HG03025 (cell line): ENCODE measurements at regions not wholly inside any gene's neighbourhood (a gene's known extent, or its start where the extent isn't known, plus 50 kb on each side); places are given as distances from the start of the nearest gene placed in this dataset.

Experiments used
- ATAC-seq: cut with Tn5 transposase; IDR thresholded peaks from one replicate; pipeline ENCODE4 v1.9.1; 2021; ENCODE audit warnings: mild to moderate bottlenecking, moderate library complexity; ENCODE audit not compliant: unreplicated experiment, low FRiP score

DNA sequence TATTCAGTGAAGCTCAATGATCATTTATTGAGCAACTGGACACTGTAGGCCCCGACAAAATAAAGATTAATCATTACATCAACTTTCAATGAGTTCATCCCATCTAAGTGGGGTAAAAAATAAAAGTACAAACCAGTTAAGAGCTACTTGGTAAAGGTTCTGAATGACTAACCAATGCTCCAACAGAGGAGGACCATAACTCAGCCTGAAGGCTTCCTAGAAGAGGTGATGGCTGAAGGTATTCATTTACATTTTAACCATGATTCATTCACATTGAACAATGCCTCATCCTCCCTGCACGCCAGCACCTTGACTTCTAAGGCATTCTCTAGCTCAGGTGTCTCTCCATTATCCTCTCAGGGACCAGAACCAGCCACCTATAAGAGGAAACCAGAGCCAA, 201.4 kb downstream of the ZNF462 start:
- no peak for ATAC-seq

DNA sequence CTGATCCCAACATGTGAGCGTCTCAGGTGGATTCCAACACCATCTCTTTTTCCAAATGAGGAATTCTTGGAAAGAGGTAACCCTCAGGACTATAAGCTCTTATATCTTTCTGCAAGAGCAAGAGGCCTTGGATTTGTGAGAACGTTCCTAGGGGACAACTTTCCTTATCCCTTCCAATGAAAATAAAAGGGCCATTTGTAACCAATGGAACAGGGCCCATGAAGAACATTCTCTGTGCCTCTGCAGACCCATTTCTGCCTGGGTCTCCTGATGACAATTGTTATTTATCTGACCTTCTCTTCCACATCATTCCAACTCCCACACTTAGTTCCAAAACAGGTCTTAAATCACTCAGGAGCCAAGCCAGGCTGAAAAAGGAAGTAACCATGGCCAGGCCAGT, 202.6 kb downstream of the ZNF462 start:
- ATAC-seq: no peak

DNA sequence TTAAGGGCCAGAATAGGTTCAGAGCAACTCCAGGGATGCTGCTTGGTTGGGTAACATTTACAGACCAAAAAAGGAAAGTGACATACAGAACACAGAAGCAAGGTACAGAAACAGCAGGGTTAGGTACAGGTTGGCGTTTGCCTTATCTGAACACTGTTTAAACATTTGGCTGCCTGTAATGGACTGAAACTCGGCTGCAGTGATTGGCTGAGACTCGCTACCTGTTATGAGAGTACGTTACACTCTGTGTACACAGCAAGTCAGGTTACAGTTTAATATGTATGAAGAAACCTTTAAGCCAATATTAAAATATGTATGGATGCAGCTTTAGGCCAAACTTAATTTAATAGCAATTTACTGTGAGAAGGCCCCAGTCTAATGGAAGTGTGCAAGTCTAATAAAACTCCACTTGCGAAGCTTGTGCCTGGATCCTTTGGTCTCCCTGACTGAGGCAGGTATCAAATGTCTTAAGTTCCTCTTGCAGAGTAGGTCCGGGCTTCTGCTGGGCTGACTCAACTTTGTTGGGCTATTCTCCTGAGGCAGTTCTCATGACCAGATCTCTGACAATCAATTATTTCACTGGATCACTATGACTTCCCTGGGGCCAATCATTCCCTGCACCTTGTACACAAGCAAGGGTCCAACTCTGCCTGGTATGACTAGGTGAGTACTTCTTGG, 204.9 kb downstream of the ZNF462 start:
- no peak for ATAC-seq

DNA sequence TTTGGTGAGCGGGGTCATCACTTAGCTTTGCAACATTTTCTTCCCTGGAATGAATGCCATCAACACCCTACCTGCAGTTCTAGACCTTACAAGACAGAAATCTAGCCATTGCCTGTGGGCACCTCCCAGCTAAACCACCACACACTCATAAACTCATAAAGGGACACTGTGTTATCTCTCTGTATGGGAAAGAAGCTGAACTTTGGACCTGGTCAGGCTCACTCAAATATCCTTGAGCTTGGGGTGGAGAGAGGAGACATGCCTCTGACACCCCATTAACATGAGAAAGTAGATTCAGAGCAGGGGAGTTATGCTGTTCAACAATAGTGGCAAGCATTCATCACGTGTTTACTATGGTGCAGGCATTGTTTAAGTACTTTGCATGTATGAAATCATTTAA, 205.6 kb downstream of the ZNF462 start:
- no peak for ATAC-seq

DNA sequence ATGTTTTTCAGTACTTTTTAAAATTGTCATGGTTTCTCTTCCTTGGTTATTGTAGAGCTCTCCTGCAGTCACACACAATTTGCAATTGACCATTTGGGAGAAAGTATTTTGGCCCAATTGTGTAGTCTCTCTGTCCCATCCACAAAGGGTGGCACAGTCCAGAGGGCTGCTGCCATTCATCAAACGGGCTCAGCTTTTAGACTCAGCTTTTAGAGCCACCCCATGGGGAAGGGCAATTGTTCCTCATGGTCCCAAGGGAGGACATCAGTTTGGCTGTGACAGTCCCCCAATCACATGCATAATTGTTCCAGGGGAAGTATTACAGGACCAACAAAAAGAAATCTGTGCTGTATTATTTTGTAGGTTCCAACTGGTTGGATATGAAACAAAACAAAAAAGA, 207.6 kb downstream of the ZNF462 start:
- ATAC-seq: no peak

DNA sequence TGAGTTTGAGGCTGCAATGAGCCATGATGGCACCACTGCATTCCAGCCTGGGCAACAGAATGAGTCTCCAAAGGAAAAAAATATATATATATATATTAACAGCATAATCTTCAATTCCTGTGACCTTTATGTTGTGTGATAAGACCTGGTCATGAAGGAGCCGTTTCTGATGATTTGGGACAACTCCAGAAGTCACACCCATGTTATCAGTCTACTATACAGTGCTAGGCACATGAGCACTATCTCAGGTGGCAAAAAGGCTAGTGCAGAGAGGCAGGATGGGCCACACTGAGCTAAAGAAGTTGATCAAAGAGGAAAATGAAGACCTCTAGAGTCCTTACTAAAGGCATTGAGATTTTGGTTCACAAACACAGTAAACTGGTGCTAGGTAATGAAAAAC, 205.0 kb upstream of the RAD23B start:
- ATAC-seq: no peak

DNA sequence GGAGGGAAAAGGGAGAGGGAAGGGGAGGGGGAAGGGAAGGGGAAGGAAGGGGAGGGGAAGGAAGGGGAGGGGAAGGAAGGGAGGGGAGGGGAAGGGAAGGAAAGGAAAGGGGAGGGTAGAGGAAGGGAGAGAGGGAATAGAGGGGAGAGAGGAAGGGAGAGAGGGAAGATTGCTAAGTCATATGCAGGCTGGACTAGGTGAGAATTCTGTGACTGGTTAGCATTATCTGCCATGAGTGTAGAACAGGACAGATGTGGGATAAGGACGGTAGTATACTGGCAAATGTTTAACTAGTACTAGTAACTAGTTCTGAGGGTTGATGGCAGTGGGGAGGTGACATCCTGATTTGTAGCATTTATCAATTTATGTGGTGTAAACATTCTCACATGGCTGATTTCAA, 203.5 kb upstream of the RAD23B start:
- no peak for ATAC-seq

DNA sequence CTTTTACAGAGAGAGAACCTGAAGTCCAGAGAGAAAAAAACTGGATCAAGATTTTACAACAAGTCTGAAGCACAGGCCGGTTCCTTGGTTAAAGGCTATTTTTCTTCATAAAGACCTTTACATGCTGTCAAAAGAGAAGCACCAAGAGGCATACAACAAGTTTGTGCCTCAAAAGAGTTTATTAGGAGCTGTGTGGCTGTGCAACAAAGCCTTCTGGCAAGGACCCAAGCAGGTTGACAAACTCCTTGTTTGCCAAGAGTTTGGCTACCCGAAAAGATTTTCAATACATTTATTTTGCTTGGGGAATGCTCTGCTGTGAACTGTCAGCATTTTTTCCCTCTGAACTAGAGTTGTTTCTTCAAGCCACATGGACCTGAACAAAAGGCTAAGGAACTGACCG, 202.9 kb upstream of the RAD23B start:
- ATAC-seq: no peak

DNA sequence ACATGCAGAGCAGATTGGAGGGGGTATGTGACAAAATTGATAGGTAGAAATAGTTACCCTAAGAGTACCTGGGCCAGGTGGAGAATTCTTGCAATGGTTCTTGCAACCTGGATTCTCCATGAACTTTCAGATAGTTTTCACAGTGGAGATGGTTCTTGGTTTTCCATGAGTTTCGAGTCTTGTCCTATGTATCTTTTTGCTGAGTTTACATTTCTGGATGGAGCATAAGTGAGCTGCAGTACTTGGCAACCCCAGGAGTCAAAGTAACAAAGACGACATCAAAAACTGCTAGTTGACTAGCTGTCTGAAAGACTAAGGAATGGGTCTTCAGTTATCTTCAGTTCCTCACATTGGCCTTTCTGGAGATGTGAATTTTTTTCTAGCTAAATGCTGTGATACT, 196.6 kb upstream of the RAD23B start:
- ATAC-seq: no peak

DNA sequence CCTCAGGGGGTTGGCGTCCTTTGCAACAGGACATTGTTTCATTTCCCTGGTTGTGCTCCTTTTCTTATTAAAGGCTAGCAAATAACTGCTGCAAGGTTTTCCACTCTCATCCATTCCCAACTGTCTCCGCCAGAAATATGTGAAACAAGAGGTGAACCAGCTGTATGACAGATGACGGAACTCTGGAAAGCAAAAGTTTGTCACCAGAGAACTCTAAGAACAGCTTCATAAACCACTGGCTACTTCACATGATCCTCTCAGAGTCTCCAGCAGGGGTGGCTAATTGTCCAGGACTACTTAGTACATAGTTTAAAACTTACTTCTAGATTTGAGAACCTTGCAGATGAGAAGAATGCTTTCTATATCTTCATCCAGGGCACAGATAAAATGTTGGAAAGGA, 195.9 kb upstream of the RAD23B start:
- ATAC-seq: no peak

DNA sequence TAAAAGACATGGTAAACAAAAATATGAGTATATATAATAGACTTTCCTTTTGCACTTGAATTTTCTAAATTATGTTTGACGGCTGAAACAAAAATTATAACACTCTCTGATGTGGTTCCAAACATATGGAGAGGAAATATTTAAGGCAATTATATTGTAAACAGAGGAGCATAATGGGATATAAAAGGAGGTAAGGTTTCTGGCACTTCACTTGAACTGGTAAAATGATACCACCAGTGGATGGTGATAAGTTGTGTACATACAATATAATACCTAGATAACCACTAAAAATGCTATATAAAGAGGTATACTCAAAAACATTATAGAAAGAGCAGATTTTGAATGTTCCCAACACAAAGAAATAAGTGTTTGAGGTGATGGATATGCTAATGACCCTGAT, 192.9 kb upstream of the RAD23B start:
- no peak for ATAC-seq

DNA sequence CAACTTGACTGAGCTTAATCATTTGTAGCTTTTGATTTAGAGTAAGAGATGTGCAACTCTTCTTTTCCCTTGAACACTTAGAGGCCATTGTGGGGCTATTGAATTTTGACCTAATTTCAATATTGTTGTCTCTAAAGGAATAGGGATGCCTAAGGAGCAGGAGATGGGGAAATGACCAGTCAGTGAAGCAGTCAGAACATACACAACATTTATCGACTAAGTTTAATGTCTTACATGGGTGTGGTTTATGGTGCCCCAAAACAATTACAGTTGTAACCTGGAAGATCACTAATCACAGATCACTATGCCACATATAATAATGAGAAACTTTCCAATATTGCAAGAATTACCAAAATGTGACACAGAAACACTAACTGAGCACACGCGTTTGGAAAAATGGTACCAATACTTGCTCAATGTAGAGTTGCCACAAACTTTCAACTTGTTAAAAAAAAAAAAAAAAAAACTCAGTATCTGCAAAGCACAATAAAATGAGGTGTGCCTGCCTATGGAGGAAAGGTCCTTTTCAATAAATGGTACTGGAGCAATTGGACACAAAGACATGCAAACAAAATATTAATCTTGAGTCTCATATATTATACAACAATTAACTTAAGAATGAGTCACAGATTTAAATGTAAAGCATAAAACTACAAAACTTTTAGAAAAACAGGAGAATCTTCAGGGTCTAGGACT, 189.6 kb upstream of the RAD23B start:
- no peak for ATAC-seq

DNA sequence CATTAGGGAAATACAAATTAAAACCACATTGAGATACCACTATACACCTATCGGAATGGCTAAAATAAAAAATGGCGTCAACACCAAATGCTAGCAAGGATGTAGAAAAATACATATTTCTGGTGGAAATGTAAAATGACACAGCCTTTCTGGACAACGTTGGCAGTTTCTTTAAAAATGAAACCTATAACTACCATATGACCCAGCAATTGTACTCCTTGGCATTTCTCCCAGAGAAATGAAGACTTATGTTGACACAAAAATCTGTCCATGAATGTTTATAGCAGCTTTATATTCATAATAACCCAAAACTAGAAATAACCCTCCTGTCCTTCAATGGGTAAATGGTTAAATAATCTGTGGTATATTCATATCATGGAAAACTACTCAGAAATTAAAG, 188.7 kb upstream of the RAD23B start:
- no peak for ATAC-seq

DNA sequence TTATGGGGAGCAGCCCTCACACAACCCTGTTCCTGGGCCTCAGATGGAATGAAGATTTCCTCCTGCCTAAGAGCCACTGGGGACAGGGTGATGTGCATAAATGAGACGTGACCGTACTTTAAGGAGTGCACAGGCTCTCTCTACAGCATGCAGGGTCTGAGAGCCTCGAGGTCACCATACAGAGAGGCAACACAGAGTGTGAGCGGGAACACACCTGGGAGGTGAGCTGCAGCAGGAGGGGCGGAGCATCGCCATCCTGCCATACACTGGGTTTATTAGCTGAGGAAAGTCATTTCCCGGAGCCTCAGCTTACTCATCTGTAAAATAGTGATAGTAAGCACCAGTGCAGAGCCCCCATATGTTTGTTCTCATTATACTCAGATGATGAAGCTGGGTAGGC, 182.5 kb upstream of the RAD23B start:
- no peak for ATAC-seq

DNA sequence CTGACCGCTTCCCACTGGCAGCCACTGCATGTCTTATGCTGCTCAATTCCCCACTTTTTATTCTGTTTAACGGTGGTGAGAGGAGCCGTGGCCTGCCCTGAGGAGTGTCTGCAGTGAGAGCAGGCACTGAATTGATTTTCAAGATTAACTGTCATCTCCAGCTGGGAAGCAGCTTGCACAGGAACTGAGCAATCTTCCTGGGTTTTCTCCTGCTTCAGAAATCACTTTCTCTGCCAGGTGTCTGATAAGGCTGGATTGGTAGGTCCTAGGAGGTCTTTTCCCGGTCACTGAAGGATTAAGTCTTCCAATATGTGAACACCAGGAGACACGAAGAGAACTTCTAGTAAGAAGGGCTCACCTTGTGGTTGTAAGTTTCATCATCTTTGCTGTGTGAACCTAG, 181.1 kb upstream of the RAD23B start:
- no peak for ATAC-seq

DNA sequence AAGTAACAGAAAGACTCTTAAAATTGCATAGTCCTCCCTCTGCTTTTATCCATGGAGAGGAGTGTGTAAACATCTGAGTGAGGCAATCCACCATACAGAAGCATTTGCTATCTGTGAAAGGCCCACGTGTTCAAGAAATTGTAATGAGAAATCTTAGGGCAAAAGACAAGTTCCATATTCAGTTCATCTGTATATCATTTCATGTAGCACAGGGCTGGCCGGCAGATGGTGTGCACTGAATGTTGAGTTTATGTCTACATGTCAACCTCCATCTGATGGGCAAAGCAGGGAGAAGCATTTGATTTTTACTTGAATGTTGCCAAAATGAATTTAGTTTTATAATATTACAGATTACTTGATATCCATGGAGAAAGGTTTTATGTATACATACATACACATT, 179.5 kb upstream of the RAD23B start:
- no peak for ATAC-seq

DNA sequence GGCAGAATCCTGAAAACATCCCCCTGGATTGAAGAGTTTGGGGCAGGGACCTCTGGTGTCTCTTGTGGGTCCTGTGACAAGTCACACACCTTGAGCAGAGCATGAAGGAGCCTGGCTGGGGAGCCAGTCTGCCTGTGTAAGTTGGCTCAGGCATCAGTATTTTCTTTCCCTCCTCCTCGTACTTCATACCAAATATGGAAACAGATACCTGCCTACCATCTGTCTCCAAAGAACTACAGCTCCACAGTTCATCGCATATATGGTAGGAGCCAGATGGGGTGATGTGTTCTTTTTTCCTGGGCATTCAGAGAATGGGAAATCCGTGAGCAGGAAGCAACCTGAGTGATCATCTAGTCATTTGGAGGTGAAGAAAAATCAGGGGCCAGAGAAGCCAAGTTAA, 177.3 kb upstream of the RAD23B start:
- no peak for ATAC-seq

DNA sequence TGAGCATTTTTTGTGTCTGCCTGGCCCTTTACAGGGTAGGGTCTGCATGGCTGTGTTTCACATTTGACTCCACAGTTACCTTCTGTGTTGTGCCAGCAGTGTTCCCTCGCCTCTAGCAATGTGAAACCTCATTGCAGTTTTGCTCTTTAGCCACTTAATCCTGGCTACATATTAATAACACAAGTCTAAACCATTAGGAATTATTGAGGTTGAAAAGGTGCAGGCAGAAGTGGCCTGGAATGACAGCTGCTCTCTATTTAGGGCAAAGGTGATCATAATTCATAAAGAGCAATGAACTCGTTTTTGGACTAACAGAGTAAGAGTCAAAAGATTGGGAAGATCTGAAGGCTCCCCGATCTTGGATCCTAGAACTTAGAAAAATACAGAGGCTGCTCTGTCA, 176.7 kb upstream of the RAD23B start:
- no peak for ATAC-seq

DNA sequence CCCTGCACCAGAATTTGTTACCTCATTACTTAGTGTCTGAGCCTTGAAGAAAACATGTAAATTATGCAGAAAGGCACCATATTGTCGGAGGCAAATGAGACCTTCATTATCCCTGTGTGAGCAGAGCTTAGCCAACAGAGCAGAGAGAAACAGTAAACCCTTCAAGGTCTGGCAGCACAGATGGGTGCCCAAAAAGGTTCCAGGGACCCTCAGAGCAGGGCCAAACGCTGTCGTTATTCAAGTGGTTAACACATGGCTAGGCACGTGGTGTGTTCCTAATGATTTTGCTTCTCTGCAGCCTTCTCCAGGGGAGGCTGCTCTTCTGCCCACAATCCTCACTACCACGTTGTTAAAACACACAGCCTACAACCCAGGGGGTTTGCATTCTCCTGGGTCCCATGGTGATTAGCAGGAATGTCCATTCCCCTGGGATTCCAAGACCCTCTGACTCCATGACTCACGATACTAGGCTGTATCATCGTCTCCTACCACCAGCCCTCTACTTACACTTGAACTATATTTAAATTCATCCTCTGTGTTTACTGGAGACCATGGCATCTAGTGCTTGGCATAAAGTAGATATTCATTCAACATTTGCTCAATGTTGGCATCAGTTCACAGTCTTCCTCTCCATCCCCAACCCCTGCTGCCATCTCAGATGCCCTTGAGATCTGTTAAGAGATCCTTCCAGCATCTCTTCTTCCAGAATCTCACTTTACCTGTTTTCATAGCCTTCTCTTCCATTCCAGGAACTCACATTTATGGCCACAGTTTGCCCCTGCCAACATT, 174.5 kb upstream of the RAD23B start:
- no peak for ATAC-seq

DNA sequence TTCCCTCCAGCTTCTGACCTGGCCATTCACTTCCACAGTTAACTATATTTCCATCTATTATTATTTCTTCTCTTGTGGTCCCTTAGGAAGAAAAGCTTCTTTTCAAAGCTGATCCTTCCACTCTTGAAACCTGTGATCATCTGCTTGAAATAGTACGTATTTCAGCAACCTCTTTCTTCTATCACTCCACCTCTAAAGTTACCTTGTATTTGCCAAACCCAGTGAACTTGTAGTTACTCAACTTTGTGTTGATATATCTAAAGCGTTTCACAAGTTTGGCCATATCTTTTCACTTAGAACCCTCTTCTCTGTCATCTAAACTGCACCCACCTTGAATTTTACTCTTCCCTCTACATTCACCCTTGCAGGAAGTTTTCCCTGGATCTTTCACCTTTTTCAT, 173.8 kb upstream of the RAD23B start:
- ATAC-seq: no peak

DNA sequence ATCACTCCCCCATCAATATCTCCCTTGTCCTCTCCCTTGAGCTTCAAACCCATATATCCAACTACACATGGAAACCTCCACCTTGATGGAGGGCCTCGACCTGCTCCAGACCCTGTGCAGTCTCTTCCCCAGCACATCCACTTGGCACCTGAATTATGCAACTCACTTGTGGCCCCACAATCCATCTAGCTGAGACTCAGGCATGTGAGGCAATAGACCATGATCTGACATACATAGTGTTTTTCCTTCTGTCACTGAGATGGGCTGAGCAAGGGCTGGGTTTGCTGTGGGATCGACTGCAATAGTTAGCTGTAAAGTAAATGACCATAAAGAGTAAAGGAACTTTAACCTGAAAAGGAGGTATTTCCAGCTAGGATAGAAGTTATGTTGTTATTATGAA, 172.9 kb upstream of the RAD23B start:
- no peak for ATAC-seq

DNA sequence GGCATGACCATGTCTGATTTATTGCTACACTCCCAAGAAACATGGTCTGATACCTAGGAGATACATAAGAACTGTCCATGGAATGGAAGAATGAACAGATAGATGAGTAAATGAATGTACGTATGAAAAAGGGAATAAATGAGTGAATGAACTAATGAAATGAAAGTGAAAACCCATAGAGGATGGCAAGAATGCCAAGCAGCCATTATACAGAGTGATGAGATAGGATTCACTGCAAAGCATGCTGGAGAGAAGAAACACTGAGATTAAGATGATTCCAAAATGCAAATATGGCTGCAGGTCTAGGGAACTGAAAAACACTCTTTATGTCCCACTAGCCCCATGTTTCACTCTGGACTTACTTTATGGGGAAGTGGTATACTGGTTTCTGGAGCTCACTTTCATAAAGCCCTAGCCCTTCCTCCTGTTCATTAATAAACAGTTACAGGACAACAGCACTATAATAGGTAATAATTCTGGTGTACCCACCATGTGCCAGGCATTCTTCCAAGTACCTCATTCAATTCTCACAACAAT, 170.3 kb upstream of the RAD23B start:
- ATAC-seq: peak; percentile 92
